ENCODE measurements at regions not wholly inside any gene's neighbourhood (a gene's known extent, or its start where the extent isn't known, plus 50 kb on each side); places are given as distances from the start of the nearest gene placed in this dataset.

- TF ChIP-seq, protein P1, sequence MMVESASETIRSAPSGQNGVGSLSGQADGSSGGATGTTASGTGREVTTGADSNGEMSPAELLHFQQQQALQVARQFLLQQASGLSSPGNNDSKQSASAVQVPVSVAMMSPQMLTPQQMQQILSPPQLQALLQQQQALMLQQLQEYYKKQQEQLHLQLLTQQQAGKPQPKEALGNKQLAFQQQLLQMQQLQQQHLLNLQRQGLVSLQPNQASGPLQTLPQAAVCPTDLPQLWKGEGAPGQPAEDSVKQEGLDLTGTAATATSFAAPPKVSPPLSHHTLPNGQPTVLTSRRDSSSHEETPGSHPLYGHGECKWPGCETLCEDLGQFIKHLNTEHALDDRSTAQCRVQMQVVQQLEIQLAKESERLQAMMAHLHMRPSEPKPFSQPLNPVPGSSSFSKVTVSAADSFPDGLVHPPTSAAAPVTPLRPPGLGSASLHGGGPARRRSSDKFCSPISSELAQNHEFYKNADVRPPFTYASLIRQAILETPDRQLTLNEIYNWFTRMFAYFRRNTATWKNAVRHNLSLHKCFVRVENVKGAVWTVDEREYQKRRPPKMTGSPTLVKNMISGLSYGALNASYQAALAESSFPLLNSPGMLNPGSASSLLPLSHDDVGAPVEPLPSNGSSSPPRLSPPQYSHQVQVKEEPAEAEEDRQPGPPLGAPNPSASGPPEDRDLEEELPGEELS (CRISPR knock-in tag; IDR thresholded peaks at IDR 0.05), result no peak
- TF ChIP-seq JUN (CRISPR knock-in tag; IDR thresholded peaks at IDR 0.05) (no peak), KAT7 (CRISPR knock-in tag; IDR thresholded peaks at IDR 0.05; ENCODE audit: borderline replicate concordance) (no peak), ATF2 (CRISPR knock-in tag; IDR thresholded peaks at IDR 0.05; ENCODE audit: borderline replicate concordance, low read depth) (no peak), ZNF263 (CRISPR knock-in tag; IDR thresholded peaks at IDR 0.05; ENCODE audit: low read depth) (no peak), ZNF281 (CRISPR knock-in tag; IDR thresholded peaks at IDR 0.05) (no peak), CBFB (CRISPR knock-in tag; IDR thresholded peaks at IDR 0.05; ENCODE audit: low read depth) (no peak), ZNF121 (CRISPR knock-in tag; IDR thresholded peaks at IDR 0.05) (no peak), SP1 (CRISPR knock-in tag; conservative IDR thresholded peaks at IDR 0.05) (no peak)
- TF ChIP-seq, protein P2, sequence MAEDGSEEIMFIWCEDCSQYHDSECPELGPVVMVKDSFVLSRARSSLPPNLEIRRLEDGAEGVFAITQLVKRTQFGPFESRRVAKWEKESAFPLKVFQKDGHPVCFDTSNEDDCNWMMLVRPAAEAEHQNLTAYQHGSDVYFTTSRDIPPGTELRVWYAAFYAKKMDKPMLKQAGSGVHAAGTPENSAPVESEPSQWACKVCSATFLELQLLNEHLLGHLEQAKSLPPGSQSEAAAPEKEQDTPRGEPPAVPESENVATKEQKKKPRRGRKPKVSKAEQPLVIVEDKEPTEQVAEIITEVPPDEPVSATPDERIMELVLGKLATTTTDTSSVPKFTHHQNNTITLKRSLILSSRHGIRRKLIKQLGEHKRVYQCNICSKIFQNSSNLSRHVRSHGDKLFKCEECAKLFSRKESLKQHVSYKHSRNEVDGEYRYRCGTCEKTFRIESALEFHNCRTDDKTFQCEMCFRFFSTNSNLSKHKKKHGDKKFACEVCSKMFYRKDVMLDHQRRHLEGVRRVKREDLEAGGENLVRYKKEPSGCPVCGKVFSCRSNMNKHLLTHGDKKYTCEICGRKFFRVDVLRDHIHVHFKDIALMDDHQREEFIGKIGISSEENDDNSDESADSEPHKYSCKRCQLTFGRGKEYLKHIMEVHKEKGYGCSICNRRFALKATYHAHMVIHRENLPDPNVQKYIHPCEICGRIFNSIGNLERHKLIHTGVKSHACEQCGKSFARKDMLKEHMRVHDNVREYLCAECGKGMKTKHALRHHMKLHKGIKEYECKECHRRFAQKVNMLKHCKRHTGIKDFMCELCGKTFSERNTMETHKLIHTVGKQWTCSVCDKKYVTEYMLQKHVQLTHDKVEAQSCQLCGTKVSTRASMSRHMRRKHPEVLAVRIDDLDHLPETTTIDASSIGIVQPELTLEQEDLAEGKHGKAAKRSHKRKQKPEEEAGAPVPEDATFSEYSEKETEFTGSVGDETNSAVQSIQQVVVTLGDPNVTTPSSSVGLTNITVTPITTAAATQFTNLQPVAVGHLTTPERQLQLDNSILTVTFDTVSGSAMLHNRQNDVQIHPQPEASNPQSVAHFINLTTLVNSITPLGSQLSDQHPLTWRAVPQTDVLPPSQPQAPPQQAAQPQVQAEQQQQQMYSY (CRISPR knock-in tag; IDR thresholded peaks at IDR 0.05), result no peak
- TF ChIP-seq, protein P3, sequence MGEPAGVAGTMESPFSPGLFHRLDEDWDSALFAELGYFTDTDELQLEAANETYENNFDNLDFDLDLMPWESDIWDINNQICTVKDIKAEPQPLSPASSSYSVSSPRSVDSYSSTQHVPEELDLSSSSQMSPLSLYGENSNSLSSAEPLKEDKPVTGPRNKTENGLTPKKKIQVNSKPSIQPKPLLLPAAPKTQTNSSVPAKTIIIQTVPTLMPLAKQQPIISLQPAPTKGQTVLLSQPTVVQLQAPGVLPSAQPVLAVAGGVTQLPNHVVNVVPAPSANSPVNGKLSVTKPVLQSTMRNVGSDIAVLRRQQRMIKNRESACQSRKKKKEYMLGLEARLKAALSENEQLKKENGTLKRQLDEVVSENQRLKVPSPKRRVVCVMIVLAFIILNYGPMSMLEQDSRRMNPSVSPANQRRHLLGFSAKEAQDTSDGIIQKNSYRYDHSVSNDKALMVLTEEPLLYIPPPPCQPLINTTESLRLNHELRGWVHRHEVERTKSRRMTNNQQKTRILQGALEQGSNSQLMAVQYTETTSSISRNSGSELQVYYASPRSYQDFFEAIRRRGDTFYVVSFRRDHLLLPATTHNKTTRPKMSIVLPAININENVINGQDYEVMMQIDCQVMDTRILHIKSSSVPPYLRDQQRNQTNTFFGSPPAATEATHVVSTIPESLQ (CRISPR knock-in tag; IDR thresholded peaks at IDR 0.05), result no peak
These were observed 60.2 kb upstream of the ADGRA1 start (continued) for GRCh38 chr10:133027482-133027881.

DNA sequence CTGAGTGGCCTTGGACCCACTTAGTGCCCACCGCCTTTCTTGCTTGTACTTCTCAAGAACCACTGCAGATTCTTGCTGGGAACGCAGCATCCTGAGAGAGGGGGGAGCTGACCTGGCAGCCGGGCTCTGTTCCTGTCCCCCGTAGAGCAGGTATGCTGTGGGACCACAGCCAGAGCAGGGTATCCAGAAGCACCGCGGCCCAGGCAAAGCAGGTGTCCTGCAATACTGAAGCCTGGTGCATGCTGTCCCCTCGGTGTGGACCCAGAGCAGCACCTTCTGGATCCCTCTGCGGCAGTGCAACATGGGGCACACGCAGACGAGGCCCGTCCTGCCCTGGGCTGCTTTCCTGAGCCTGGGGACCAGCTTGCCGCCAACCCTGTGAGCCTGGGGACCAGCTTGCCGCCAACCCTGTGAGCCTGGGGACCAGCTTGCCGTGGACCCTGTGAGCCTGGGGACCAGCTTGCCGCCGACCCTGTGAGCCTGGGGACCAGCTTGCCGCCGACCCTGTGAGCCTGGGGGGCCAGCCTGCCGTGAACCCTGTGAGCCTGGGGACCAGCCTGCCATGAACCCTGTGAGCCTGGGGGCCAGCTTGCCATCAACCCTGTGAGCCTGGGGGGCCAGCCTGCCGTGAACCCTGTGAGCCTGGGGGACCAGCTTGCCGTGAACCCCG is 60.9 kb upstream of the ADGRA1 start:
- Mint-ChIP-seq H3K9me3 (no peaks in the 10 kb centered on the region), H3K27ac (no peak overlapping the region), H3K36me3 (no peaks in the 10 kb centered on the region), H3K27me3 (ENCODE audit: low read depth) (peaks cover 27% of the 10 kb centered on the region), H3K4me1 (peaks cover 24% of the 10 kb centered on the region), H3K4me3 (no peak overlapping the region)
- CTCF ChIA-PET, result no interaction called here
- TF ChIP-seq E2F4 (CRISPR knock-in tag; IDR thresholded peaks at IDR 0.05; ENCODE audit: borderline replicate concordance, low read depth) (no peak), CBFB (CRISPR knock-in tag; IDR thresholded peaks at IDR 0.05; ENCODE audit: low read depth) (no peak), ZMAT4 (CRISPR knock-in tag; IDR thresholded peaks at IDR 0.05) (no peak), ZNF219 (CRISPR knock-in tag; IDR thresholded peaks at IDR 0.05; ENCODE audit: borderline replicate concordance) (no peak), FOXJ3 (CRISPR knock-in tag; IDR thresholded peaks at IDR 0.05; ENCODE audit: borderline replicate concordance) (no peak), CTCF (IDR thresholded peaks at IDR 0.05) (no peak), CDX4 (CRISPR knock-in tag; IDR thresholded peaks at IDR 0.05; ENCODE audit: borderline replicate concordance) (no peak), ZNF138 (CRISPR knock-in tag; conservative IDR thresholded peaks at IDR 0.05) (no peak)
- ATAC-seq (no peak), DNase-seq (ENCODE audit: low spot score) (no peak)
- POLR2A ChIA-PET, result no interaction called here

Data from WTC11 (cell line).